ENCODE measurements at regions not wholly inside any gene's neighbourhood (a gene's known extent, or its start where the extent isn't known, plus 50 kb on each side); places are given as distances from the start of the nearest gene placed in this dataset.

DNA sequence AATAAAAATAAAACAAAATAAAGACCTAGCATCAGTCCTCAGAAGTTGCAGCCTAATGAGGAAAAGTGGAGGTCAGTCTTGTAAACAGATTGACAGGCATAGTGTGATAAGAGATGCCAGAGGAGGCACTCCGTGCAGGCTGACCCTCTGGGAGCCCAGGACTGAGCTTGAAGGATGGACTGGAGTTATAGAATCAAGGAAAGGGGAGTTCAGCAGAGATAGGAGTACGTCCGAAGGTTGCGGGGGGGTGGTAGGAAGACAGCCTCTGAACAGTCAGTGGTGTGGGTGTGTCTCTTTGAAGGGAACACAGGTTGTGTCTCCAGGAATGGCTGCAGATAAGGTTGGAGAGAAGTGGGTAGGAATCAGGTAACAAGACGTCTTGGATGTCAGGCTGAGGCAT, 126.1 kb upstream of the CPEB4 start:
- TF ChIP-seq, protein P1, sequence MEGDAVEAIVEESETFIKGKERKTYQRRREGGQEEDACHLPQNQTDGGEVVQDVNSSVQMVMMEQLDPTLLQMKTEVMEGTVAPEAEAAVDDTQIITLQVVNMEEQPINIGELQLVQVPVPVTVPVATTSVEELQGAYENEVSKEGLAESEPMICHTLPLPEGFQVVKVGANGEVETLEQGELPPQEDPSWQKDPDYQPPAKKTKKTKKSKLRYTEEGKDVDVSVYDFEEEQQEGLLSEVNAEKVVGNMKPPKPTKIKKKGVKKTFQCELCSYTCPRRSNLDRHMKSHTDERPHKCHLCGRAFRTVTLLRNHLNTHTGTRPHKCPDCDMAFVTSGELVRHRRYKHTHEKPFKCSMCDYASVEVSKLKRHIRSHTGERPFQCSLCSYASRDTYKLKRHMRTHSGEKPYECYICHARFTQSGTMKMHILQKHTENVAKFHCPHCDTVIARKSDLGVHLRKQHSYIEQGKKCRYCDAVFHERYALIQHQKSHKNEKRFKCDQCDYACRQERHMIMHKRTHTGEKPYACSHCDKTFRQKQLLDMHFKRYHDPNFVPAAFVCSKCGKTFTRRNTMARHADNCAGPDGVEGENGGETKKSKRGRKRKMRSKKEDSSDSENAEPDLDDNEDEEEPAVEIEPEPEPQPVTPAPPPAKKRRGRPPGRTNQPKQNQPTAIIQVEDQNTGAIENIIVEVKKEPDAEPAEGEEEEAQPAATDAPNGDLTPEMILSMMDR (IDR thresholded peaks at IDR 0.05; ENCODE audit: low read depth, low read length, missing input control), result no peak
- no peak for TF ChIP-seq RXRA (IDR thresholded peaks at IDR 0.05)
- TF ChIP-seq RAD21 (IDR thresholded peaks at IDR 0.05), result no peak
- TF ChIP-seq, protein P2, sequence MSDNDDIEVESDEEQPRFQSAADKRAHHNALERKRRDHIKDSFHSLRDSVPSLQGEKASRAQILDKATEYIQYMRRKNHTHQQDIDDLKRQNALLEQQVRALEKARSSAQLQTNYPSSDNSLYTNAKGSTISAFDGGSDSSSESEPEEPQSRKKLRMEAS (IDR thresholded peaks at IDR 0.05), result no peak

Measured in liver (tissue), 3 donors.